ENCODE measurements at regions not wholly inside any gene's neighbourhood (a gene's known extent, or its start where the extent isn't known, plus 50 kb on each side); places are given as distances from the start of the nearest gene placed in this dataset.

GRCh38 chr10:128384831-128385230 lies 258.6 kb upstream of the MKI67 start:
- no peak overlapping the region for H3K4me3 ChIP-seq (ENCODE audit: low read depth, low read length)
- no peak for TF ChIP-seq CTCF (IDR thresholded peaks at IDR 0.05; ENCODE audit: insufficient read depth, low read depth, low read length, missing control alignments)
- no peak for DNase-seq (ENCODE audit: low read depth)

- no peak for TF ChIP-seq CTCF (IDR thresholded peaks at IDR 0.05; ENCODE audit: insufficient read depth, low read depth, low read length, missing control alignments)
- no peak overlapping the region for H3K4me3 ChIP-seq (ENCODE audit: low read depth, low read length)
- no peak for DNase-seq (ENCODE audit: low read depth)
Observed at GRCh38 chr10:128386231-128386630, 260.0 kb upstream of the MKI67 start.

- TF ChIP-seq CTCF (IDR thresholded peaks at IDR 0.05; ENCODE audit: insufficient read depth, low read depth, low read length, missing control alignments) = no peak
- no peak overlapping the region for H3K4me3 ChIP-seq (ENCODE audit: low read depth, low read length)
- DNase-seq (ENCODE audit: low read depth) = no peak
Observed at GRCh38 chr10:128386816-128387604, 260.8 kb upstream of the MKI67 start.

GRCh38 chr10:128390596-128390995 lies 264.4 kb upstream of the MKI67 start:
- no peak overlapping the region for H3K4me3 ChIP-seq (ENCODE audit: low read depth, low read length)
- no peak for TF ChIP-seq CTCF (IDR thresholded peaks at IDR 0.05; ENCODE audit: insufficient read depth, low read depth, low read length, missing control alignments)
- DNase-seq (ENCODE audit: low read depth) = no peak

GRCh38 chr10:128393546-128393945 lies 267.3 kb upstream of the MKI67 start:
- TF ChIP-seq CTCF (IDR thresholded peaks at IDR 0.05; ENCODE audit: insufficient read depth, low read depth, low read length, missing control alignments) = no peak
- no peak overlapping the region for H3K4me3 ChIP-seq (ENCODE audit: low read depth, low read length)
- no peak for DNase-seq (ENCODE audit: low read depth)

- DNase-seq (ENCODE audit: low read depth) = no peak
Observed at GRCh38 chr10:128398118-128398517, 271.9 kb upstream of the MKI67 start.

More at GRCh38 chr10:128398118-128398517, 271.9 kb upstream of the MKI67 start:
- TF ChIP-seq CTCF (IDR thresholded peaks at IDR 0.05; ENCODE audit: insufficient read depth, low read depth, low read length, missing control alignments) = no peak
- H3K4me3 ChIP-seq (ENCODE audit: low read depth, low read length) = no peak overlapping the region

Data from GM12865 (cell line).